HG03558 (cell line): ENCODE measurements at regions not wholly inside any gene's neighbourhood (a gene's known extent, or its start where the extent isn't known, plus 50 kb on each side); places are given as distances from the start of the nearest gene placed in this dataset.

Source experiments
- ATAC-seq: cut with Tn5 transposase; IDR thresholded peaks from one replicate; pipeline ENCODE4 v1.9.1; 2021; ENCODE audit warnings: moderate number of reproducible peaks; ENCODE audit not compliant: unreplicated experiment; ENCODE audit errors: extremely low read depth

DNA sequence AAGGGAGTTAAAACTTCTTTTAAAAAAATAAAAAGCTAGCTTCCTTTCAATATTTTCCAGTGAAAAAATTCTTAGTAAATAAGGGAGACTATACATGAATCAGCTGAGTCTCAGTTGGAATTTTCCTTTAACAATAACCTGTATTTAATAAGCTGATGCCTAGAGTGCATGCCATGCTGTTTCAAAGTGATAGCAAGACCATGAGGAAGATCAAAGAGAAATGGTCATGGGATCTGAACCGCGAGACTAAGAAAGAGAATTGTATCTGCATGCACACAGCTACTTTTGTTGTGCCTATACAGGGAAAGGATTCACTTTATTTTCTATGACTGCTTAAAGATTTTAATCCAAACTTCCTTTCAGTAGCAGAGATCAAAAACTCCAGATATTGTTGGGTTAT is 2217.0 kb downstream of the MAT2B start:
- no peak for ATAC-seq

DNA sequence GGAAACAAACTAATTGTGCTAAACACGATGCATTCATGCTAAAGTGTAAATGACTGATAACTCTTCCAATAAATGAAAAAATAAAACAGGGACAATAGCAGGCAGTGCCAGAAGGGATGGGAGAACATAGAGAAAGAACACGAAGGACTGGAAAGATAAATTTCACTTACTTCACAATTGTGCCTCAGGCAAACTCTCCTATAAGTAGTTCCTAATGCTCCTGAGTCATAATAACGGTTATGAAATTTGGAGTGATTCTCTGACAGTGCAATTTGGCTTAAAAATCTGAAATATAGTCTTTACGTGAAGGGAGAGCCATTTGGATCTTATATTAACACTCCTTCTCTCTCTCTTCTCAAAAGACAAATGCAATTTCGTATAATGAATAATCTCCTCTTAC is 2218.5 kb downstream of the MAT2B start:
- no peak for ATAC-seq

GRCh38 chr5:165728425-165728824 is 2223.0 kb downstream of the MAT2B start:
- no peak for ATAC-seq

DNA sequence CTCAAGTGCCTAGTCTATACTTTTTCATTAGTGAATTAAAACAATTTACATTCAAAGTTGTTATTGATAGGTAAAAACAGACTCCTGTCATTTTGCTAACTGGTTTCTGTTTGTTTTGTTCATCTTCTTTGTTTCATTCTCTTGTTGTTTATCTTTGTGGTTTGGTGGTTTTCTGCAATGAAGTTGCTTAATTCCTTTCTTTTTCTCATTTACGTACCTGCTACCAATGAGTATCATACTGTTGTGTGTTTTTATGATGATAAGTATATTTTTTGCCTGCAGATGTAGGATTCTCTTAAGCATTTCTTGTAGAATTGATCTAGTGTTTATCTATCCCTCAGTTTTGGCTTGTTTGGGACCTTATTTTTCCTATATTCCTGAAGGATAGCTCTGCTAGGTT is 2230.0 kb downstream of the MAT2B start:
- no peak for ATAC-seq

DNA sequence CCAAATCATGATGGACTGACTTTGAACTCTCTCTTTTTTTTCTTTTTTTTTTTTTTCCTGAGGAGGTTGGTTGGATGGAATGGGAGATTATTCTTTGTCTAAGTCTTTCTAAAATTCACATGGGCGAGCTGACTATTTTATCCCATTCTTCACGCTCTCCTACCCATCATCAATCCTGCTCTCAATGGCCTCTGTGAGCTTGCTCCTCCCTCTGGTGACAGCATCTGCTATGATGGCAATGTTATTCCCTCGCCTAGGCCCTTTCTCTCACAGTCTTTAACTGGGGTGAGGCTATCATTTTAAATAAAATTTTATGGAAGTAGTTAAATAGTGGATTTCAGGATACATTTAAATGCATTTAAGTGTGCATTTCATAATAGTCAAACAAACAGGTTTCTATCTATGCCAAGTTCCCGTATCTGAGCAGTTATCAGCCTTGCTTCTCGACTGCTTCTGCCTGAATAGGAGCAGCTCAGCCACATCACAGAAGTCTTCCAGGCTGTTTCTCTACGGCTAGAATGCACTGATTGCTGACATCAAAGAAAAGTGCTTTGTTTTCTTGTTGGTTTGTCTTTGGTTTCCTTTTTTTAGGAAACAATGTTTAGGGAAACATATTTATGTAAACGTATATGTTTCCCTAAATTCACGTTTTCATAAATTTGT is 2233.8 kb downstream of the MAT2B start:
- no peak for ATAC-seq

GRCh38 chr5:165757791-165758190 is 2252.4 kb downstream of the MAT2B start:
- no peak for ATAC-seq

DNA sequence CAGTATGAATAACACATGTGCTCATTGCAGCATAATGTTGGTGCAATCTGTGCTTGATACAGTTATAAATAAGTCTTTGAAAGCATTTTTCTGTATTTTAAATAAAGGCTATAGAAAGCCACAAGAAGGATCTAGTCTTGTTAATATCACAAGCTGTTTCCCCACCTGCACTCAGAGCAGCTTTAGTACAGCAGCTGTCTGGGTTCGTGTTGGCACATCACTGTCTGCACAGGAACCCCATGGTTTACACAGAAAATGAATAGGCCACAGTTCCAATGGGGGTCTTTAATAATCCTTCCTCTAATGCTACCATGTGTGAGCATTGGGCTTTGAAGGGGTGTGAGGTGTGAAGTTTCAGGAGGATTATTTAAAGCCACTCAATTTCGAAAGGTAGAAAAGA is 2269.7 kb downstream of the MAT2B start:
- no peak for ATAC-seq

GRCh38 chr5:165779505-165779904 is 2274.1 kb downstream of the MAT2B start:
- ATAC-seq, result no peak

DNA sequence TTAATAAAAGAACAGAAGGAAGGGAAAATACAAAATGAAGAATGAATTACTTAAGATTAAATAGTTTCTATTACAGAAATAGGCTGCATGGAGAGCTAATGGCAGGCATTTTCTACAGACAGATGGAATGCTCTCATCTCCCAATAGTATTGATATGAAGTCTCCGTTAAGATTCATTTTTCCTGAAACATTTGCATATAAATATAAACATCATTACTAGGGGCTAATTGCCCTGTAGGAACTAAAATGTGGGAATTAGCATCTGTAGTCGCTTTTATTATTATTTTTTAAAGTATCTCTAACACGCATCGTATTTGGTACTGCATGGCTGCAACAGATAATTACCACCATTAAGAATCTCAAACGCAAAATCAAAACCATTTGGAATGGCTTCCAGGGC is 2275.5 kb downstream of the MAT2B start:
- no peak for ATAC-seq

- no peak for ATAC-seq
Measured at GRCh38 chr5:165781738-165782137, 2276.3 kb downstream of the MAT2B start.

GRCh38 chr5:165783024-165783423 is 2277.6 kb downstream of the MAT2B start:
- ATAC-seq, result no peak

GRCh38 chr5:165786073-165786472 is 2280.7 kb downstream of the MAT2B start:
- no peak for ATAC-seq

DNA sequence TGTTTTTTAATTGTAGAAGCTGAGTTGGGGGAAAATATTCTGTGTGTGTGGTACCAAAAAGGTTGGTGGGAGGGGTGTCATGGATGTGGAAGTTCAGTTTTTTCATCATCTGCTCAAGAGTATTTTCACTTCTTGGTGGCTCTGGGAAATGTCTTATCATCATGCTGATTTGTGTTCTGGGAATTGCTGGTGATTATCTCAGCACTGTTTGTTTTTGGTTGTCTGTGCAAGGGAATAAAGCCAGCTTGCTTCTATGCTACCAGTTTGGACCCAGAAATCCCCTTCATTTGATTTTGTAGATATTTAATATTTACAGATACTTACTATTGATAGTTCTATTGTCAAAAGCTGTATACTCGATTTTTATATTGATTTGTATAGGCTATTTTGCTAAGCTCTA is 2289.7 kb downstream of the MAT2B start:
- ATAC-seq, result no peak

- no peak for ATAC-seq
Measured at GRCh38 chr5:165805756-165806155, 2300.3 kb downstream of the MAT2B start.

DNA sequence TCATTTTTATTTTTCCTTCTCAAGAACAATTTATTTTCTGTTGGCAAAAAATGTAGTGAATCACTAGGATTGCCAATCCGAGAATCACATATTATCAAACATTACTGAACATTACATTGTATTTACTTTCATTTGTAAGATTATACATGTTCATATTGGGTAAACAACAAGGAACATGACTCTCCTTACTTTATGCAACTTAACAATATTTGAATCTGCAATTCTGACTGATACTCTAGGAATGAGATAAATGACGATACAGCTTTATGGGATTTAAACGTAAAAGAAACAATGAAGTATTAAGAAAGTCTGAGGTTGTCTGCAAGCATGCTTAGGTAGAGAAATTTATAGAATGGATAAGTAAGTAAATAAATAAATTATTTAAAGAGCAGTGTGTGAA is 2302.9 kb downstream of the MAT2B start:
- ATAC-seq, result no peak

GRCh38 chr5:165809914-165810313 is 2304.5 kb downstream of the MAT2B start:
- no peak for ATAC-seq

- no peak for ATAC-seq
Measured at GRCh38 chr5:165829504-165829903, 2324.1 kb downstream of the MAT2B start.

- no peak for ATAC-seq
Measured at GRCh38 chr5:165834891-165835290, 2329.5 kb downstream of the MAT2B start.

- no peak for ATAC-seq
Measured at GRCh38 chr5:165836046-165836445, 2330.6 kb downstream of the MAT2B start.

- no peak for ATAC-seq
Measured at GRCh38 chr5:165837286-165837685, 2331.9 kb downstream of the MAT2B start.

DNA sequence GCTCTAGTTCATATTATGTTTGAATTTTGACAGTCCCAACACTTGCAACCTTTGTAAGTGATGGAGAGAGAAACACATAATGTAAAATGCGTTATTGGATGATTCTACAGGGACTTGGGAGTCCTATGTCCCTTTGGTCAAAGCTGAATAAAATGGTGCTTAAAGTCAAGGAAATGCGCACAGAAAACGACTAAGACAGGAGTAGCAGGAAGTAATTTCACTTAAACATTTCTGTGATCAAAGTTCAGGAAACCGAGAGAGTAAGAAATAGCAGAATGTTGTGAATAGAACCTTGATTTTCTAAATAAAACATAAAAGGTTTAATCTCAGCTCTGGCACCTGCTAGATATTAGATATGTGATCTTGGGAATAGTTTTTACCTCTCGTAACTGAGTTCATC is 2339.2 kb downstream of the MAT2B start:
- no peak for ATAC-seq

DNA sequence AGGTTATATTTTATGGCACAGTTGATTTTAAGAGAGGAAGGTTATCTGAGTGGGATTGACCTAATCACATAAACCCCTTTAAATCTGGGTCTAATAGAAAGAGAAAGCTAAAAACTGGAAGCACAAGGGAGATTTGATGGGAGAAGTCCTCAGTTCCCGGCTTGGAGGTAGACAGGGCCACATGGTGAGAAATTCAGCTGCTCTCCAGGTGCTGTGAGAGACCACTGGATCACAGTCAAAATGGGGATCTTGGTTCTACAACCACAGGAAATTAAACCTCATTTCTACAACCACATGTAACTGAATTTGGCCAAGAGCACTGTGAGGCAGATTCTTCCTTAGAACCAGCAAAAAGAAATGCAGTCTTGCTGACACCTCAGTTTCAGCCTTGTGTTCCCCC is 2352.7 kb downstream of the MAT2B start:
- no peak for ATAC-seq

DNA sequence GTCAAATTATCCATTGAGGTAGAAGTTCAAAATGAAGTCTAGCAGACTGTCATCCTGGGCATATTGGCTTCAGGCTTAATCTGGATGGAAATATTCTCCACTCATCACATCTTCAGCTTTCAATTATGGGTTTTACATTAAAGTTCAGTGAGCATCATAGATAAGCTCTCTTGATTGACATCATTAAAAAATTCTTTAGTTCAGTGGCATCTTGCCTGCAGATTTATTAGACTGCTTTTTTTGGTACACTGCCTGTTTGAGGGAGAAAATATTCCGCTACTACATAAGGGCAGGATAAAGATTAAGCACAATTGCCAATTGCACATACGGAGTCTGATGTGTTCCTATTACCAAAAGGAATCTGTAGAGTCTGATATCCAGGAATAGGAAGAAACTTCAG is 2353.8 kb downstream of the MAT2B start:
- ATAC-seq, result no peak
